ENCODE measurements at regions not wholly inside any gene's neighbourhood (a gene's known extent, or its start where the extent isn't known, plus 50 kb on each side); places are given as distances from the start of the nearest gene placed in this dataset.

DNA sequence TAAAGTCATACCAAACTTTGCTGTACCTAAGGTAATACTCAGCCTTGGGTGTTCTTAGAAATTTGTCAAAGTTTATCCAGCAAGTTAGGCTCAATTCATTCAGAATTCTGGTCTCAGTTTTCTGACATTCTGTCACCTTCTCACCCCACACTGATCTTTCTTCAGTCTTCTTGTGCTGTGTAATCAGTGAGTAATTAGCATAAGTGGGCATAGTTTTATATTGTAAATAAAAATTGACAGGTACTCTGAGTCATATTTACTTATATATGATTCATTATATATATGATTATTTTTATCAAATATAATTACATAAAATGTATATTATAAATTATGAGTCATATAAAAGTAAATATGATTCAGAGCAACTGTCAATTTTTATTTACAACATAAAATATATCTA, 170.9 kb upstream of the MAGI2 start:
- Histone ChIP-seq H3K4me3 (ENCODE audit: low read depth, low read length) (no peak overlapping the region), H3K36me3 (ENCODE audit: control insufficient read depth, insufficient read depth, low read length) (no peaks in the 10 kb centered on the region), H3K27me3 (ENCODE audit: control insufficient read depth, insufficient read depth, low read length) (no peaks in the 10 kb centered on the region)
- DNase-seq (ENCODE audit: low read depth): no peak
- TF ChIP-seq, protein P1, sequence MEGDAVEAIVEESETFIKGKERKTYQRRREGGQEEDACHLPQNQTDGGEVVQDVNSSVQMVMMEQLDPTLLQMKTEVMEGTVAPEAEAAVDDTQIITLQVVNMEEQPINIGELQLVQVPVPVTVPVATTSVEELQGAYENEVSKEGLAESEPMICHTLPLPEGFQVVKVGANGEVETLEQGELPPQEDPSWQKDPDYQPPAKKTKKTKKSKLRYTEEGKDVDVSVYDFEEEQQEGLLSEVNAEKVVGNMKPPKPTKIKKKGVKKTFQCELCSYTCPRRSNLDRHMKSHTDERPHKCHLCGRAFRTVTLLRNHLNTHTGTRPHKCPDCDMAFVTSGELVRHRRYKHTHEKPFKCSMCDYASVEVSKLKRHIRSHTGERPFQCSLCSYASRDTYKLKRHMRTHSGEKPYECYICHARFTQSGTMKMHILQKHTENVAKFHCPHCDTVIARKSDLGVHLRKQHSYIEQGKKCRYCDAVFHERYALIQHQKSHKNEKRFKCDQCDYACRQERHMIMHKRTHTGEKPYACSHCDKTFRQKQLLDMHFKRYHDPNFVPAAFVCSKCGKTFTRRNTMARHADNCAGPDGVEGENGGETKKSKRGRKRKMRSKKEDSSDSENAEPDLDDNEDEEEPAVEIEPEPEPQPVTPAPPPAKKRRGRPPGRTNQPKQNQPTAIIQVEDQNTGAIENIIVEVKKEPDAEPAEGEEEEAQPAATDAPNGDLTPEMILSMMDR (IDR thresholded peaks at IDR 0.05; ENCODE audit: insufficient read depth, low read length, poor library complexity, severe bottlenecking): no peak

DNA sequence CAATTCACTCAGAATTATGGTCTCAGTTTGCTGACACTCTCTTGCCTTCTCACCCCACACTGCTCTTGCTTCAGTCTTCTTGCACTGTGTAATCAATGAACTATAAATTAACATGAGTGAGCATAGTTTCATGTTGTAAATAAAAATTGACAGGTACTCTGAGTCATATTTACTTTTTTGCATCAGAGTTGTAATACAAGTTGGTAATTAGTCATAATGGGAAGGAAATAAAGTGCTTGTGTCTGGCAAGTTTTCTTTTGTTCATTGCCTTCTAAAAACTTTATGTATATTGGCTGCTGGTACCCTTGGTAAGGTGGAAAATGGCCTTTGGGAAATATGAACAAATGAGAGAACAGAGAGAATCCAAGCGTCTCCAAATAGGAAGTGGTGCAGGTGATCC, 169.3 kb upstream of the MAGI2 start:
- Histone ChIP-seq H3K27me3 (ENCODE audit: control insufficient read depth, insufficient read depth, low read length) (no peaks in the 10 kb centered on the region), H3K4me3 (ENCODE audit: low read depth, low read length) (no peak overlapping the region), H3K36me3 (ENCODE audit: control insufficient read depth, insufficient read depth, low read length) (no peaks in the 10 kb centered on the region)
- no peak for DNase-seq (ENCODE audit: low read depth)
- TF ChIP-seq, protein P1 (IDR thresholded peaks at IDR 0.05; ENCODE audit: insufficient read depth, low read length, poor library complexity, severe bottlenecking): no peak

DNA sequence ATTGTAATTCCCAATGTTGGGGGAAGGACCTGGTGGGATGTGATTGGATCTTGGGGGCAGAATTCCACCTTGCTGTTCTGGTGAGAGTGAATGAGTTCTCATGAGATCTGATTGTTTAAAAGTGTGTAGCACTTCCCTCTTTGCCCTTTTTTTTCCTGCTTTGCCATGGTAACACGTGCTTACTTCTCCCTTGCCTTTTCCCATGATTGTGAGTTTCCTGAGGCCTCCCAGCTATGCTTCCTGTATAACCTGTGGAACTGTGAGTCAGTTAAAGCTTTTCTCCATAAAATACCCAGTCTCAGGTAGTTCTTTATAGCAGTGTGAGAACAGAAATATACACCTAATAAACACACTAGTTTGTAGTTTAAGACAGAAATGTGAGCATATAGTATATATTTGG, 166.8 kb upstream of the MAGI2 start:
- no peaks in the 10 kb centered on the region for H3K27me3 ChIP-seq (ENCODE audit: control insufficient read depth, insufficient read depth, low read length)
- no peak overlapping the region for H3K4me3 ChIP-seq (ENCODE audit: low read depth, low read length)
- TF ChIP-seq, protein P1 (IDR thresholded peaks at IDR 0.05; ENCODE audit: insufficient read depth, low read length, poor library complexity, severe bottlenecking): no peak
- no peak for DNase-seq (ENCODE audit: low read depth)
- no peaks in the 10 kb centered on the region for H3K36me3 ChIP-seq (ENCODE audit: control insufficient read depth, insufficient read depth, low read length)

DNA sequence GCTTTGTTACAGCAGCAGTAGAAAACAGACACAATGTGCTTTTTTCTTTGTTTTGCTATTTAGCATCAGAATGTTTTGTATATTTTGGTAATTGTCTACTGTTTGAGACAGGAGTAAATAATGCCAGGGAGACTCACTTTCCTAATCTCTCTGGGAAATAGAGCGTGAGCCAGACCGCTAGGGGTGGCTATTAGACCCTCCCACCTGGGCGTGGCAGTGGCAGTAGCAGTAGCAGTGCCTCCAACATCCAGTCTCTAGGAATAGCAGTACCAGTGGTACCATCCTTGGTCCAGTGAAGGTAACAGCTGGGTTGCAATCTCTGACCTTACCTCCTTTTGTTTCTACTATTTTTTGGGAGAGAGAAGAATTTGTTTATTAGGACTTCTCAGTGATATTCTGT, 165.7 kb upstream of the MAGI2 start:
- DNase-seq (ENCODE audit: low read depth): no peak
- Histone ChIP-seq H3K4me3 (ENCODE audit: low read depth, low read length) (no peak overlapping the region), H3K27me3 (ENCODE audit: control insufficient read depth, insufficient read depth, low read length) (no peaks in the 10 kb centered on the region), H3K36me3 (ENCODE audit: control insufficient read depth, insufficient read depth, low read length) (no peaks in the 10 kb centered on the region)
- TF ChIP-seq, protein P1 (IDR thresholded peaks at IDR 0.05; ENCODE audit: insufficient read depth, low read length, poor library complexity, severe bottlenecking): no peak

DNA sequence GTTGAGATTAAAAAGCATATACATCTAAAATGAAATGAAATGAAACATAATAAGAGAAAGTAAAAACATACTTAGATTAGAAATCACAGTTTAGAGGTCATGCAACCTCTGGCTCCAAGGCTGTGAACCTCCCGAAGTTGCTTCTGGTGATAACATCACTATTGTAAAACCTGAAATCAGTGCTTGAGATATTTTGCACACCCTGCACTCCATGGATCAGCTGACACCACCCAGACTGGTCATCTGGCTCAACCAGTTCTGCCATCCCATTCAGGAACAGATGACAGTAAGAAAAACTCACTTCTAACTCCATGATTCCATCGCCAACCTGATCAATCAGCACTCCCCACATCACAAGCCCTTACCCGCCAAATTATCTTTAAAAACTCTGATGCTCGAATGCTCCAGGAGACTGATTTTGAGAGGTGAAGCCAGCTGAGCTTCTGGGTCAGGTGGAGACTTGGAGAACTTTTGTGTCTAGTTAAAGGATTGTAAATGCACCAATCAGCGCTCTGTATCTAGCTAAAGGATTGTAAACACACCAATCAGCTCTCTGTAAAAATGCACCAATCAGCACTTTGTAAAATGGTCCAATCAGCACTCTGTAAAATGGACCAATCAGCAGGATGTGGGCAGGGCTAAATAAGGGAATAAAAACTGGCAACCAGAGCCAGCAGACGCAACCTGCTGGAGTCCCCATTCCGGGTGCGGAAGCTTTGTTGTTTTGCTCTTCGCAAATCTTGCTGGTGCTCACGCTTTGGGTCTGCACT, 162.6 kb upstream of the MAGI2 start:
- no peaks in the 10 kb centered on the region for H3K36me3 ChIP-seq (ENCODE audit: control insufficient read depth, insufficient read depth, low read length)
- DNase-seq (ENCODE audit: low read depth): no peak
- no peak overlapping the region for H3K4me3 ChIP-seq (ENCODE audit: low read depth, low read length)
- TF ChIP-seq, protein P1 (IDR thresholded peaks at IDR 0.05; ENCODE audit: insufficient read depth, low read length, poor library complexity, severe bottlenecking): no peak
- no peaks in the 10 kb centered on the region for H3K27me3 ChIP-seq (ENCODE audit: control insufficient read depth, insufficient read depth, low read length)

DNA sequence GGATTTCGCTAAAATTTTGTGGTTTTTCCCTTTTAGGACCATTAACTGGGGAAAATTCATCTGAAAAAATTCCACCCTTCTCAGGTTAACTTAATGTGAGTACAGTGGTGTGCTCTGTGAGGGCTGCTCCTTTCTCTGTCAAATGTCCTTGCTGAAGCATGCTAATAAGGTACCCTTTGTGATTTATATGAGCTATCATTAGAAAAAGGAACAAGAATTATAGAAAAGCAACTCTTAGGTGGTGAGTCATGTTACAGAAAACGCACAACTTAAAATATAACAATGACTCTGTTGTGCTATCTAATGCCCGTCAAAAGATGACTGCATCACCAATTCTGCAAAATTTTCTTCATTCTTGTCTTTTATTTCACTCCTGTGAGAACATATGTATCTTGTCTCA, 162.0 kb upstream of the MAGI2 start:
- H3K4me3 ChIP-seq (ENCODE audit: low read depth, low read length): no peak overlapping the region
- no peak for DNase-seq (ENCODE audit: low read depth)
- no peaks in the 10 kb centered on the region for H3K36me3 ChIP-seq (ENCODE audit: control insufficient read depth, insufficient read depth, low read length)
- TF ChIP-seq, protein P1 (IDR thresholded peaks at IDR 0.05; ENCODE audit: insufficient read depth, low read length, poor library complexity, severe bottlenecking): no peak
- H3K27me3 ChIP-seq (ENCODE audit: control insufficient read depth, insufficient read depth, low read length): no peaks in the 10 kb centered on the region
